ENCODE measurements at regions not wholly inside any gene's neighbourhood (a gene's known extent, or its start where the extent isn't known, plus 50 kb on each side); places are given as distances from the start of the nearest gene placed in this dataset.
A peak's percentile ranks its signal among the peaks of the same experiment; 100 is the strongest.

GRCh38 chr12:67370979-67371378 is 101.8 kb downstream of the CAND1 start:
- intact Hi-C loops (cut with micrococcal nuclease), result no loop called here
- Histone ChIP-seq H3K27me3 (ENCODE audit: insufficient read depth, low read length) (no peaks in the 10 kb centered on the region), H3K36me3 (ENCODE audit: insufficient read depth, low read length) (no peaks in the 10 kb centered on the region), H3K4me3 (ENCODE audit: low read length in 2 of 2) (no peak overlapping the region), H3K27ac (ENCODE audit: low read depth, low read length) (no peak overlapping the region), H3K9me3 (ENCODE audit: control insufficient read depth in 1 of 2, low read length in 2 of 2) (no peaks in the 10 kb centered on the region), H3K4me1 (ENCODE audit: insufficient read depth, low read length) (no peaks in the 10 kb centered on the region)
- Mint-ChIP-seq H3K9me3 (peaks cover 0 to 10% (median 4%) of the 10 kb centered on the region in 8 donors), H3K27ac (no peak overlapping the region), H3K4me3 (no peak overlapping the region), H3K27me3 (no peaks in the 10 kb centered on the region), H3K36me3 (peaks cover 1 to 5% of the 10 kb centered on the region in 2 donors), H3K4me1 (peaks cover 0 to 1% (median under 1%) of the 10 kb centered on the region in 4 donors)
- no peak for DNase-seq
- CTCF ChIA-PET (ENCODE audit: partially characterized antibody), result interaction anchor here (1.0 kb wide), 1 partner anchor 18 kb away, joined by 3 read pairs; no protein-coding TSS in a partner anchor
- POLR2A ChIA-PET (ENCODE audit: partially characterized antibody), result interaction anchor here (1.8 kb wide), 1 partner anchor 14 kb away, joined by 8 read pairs; no protein-coding TSS in a partner anchor

DNA sequence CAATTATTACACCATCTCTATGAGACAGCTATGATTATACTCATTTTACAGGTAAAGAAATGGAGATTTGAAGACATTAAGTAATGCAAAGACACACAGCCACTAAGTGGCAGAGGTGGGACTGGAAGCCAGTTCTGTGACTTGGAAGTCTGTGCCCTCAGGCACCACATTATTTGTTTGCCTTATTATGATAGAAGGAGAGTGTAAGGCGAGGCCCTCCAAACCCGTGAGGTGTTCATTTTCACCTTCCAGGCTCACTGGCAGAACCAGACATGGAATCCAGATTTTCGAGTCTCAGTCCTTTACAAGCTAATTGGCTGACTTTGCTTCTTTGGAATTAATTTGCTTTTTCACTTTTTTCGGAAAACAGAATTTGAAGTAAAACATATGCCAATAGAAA is 107.9 kb downstream of the CAND1 start:
- peaks cover 0 to 13% (median 6%) of the 10 kb centered on the region in 8 donors for H3K9me3 Mint-ChIP-seq
- no peaks in the 10 kb centered on the region for H3K36me3 ChIP-seq (ENCODE audit: insufficient read depth, low read length)
- H3K4me3 Mint-ChIP-seq, result no peak overlapping the region
- H3K27ac ChIP-seq (ENCODE audit: low read depth, low read length), result no peak overlapping the region
- CTCF ChIA-PET (ENCODE audit: partially characterized antibody), result no interaction called here
- no peak for DNase-seq
- H3K27ac Mint-ChIP-seq, result no peak overlapping the region
- H3K4me1 ChIP-seq (ENCODE audit: insufficient read depth, low read length), result no peaks in the 10 kb centered on the region
- POLR2A ChIA-PET (ENCODE audit: partially characterized antibody), result no interaction called here
- H3K4me3 ChIP-seq (ENCODE audit: low read length in 2 of 2), result no peak overlapping the region
- H3K27me3 ChIP-seq (ENCODE audit: insufficient read depth, low read length), result no peaks in the 10 kb centered on the region
- peaks cover 0 to 1% (median 0%) of the 10 kb centered on the region in 4 donors for H3K4me1 Mint-ChIP-seq
- peaks cover 1 to 12% of the 10 kb centered on the region in 2 donors for H3K36me3 Mint-ChIP-seq
- no peaks in the 10 kb centered on the region for H3K9me3 ChIP-seq (ENCODE audit: control insufficient read depth in 1 of 2, low read length in 2 of 2)
- peaks cover 0 to 2% of the 10 kb centered on the region in 2 donors for H3K27me3 Mint-ChIP-seq
- intact Hi-C loops (cut with micrococcal nuclease), result no loop called here

GRCh38 chr12:67377541-67377940 is 108.4 kb downstream of the CAND1 start:
- H3K27ac Mint-ChIP-seq, result no peak overlapping the region
- CTCF ChIA-PET (ENCODE audit: partially characterized antibody), result no interaction called here
- POLR2A ChIA-PET (ENCODE audit: partially characterized antibody), result no interaction called here

DNA sequence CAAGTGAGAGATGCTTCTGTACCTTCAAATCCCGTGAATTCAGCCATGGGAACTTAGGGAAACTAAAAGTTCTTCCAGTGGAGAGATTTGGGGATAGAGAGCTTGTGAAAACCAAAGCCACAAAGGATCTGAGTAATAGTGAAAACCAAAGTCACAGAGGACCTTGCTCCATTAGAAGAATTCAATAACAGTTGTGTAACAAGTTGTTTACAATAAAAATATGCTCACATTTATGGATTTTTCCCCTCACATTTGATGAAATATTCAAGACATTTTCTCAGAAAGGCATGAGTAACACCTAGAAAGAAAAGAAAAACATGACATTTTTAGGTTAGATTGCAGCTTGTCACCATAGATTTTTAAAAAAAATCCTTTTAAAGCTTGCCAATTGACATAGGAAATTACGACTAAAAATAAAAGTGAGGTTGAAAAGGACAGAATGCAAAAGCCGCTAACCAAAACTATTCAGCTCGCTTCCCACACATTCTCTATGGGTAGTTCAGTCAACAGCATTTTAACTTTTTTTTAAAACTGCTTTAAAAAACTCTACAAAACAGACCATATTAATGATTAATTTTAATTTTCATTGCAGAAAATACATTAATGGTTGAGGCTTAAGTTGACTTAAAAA is 113.2 kb downstream of the CAND1 start:
- peaks cover 0 to 6% (median 3%) of the 10 kb centered on the region in 8 donors for H3K9me3 Mint-ChIP-seq
- no peaks in the 10 kb centered on the region for H3K36me3 ChIP-seq (ENCODE audit: insufficient read depth, low read length)
- H3K27me3 Mint-ChIP-seq, result peaks cover 0 to 3% of the 10 kb centered on the region in 2 donors
- no peaks in the 10 kb centered on the region for H3K4me1 ChIP-seq (ENCODE audit: insufficient read depth, low read length)
- CTCF ChIA-PET (ENCODE audit: partially characterized antibody), result interaction anchor here (0.7 kb wide), 1 partner anchor 555 kb away, joined by 3 read pairs; no protein-coding TSS in a partner anchor
- no peak overlapping the region for H3K4me3 Mint-ChIP-seq
- H3K4me1 Mint-ChIP-seq, result no peaks in the 10 kb centered on the region
- H3K9me3 ChIP-seq (ENCODE audit: control insufficient read depth in 1 of 2, low read length in 2 of 2), result no peaks in the 10 kb centered on the region
- H3K4me3 ChIP-seq (ENCODE audit: low read length in 2 of 2), result no peak overlapping the region
- POLR2A ChIA-PET (ENCODE audit: partially characterized antibody), result no interaction called here
- peaks cover 0 to 7% of the 10 kb centered on the region in 2 donors for H3K36me3 Mint-ChIP-seq
- no peaks in the 10 kb centered on the region for H3K27me3 ChIP-seq (ENCODE audit: insufficient read depth, low read length)
- intact Hi-C loops (cut with micrococcal nuclease), result no loop called here
- no peak overlapping the region for H3K27ac Mint-ChIP-seq
- no peak overlapping the region for H3K27ac ChIP-seq (ENCODE audit: low read depth, low read length)
- no peak for DNase-seq

More at GRCh38 chr12:67377541-67377940, 108.4 kb downstream of the CAND1 start:
- Histone ChIP-seq H3K36me3 (ENCODE audit: insufficient read depth, low read length) (no peaks in the 10 kb centered on the region), H3K27me3 (ENCODE audit: insufficient read depth, low read length) (no peaks in the 10 kb centered on the region), H3K4me3 (ENCODE audit: low read length in 2 of 2) (no peak overlapping the region), H3K9me3 (ENCODE audit: control insufficient read depth in 1 of 2, low read length in 2 of 2) (no peaks in the 10 kb centered on the region), H3K4me1 (ENCODE audit: insufficient read depth, low read length) (no peaks in the 10 kb centered on the region), H3K27ac (ENCODE audit: low read depth, low read length) (no peak overlapping the region)
- Mint-ChIP-seq H3K4me3 (no peak overlapping the region), H3K36me3 (peaks cover 1 to 12% of the 10 kb centered on the region in 2 donors), H3K27me3 (peaks cover 0 to 2% of the 10 kb centered on the region in 2 donors), H3K9me3 (peaks cover 0 to 10% (median 4%) of the 10 kb centered on the region in 8 donors), H3K4me1 (no peaks in the 10 kb centered on the region)
- intact Hi-C loops (cut with micrococcal nuclease), result no loop called here
- no peak for DNase-seq

- Histone ChIP-seq H3K4me1 (ENCODE audit: insufficient read depth, low read length) (no peaks in the 10 kb centered on the region), H3K4me3 (ENCODE audit: low read length in 2 of 2) (no peak overlapping the region), H3K27ac (ENCODE audit: low read depth, low read length) (no peak overlapping the region), H3K36me3 (ENCODE audit: insufficient read depth, low read length) (no peaks in the 10 kb centered on the region), H3K9me3 (ENCODE audit: control insufficient read depth in 1 of 2, low read length in 2 of 2) (no peaks in the 10 kb centered on the region), H3K27me3 (ENCODE audit: insufficient read depth, low read length) (no peaks in the 10 kb centered on the region)
- Mint-ChIP-seq H3K9me3 (peaks cover 0 to 3% (median 0%) of the 10 kb centered on the region in 8 donors), H3K27me3 (peaks cover 1 to 2% of the 10 kb centered on the region in 2 donors), H3K36me3 (no peaks in the 10 kb centered on the region), H3K27ac (no peak overlapping the region), H3K4me1 (no peaks in the 10 kb centered on the region), H3K4me3 (no peak overlapping the region)
- ChIA-PET CTCF (ENCODE audit: partially characterized antibody) (interaction anchor here (1.0 kb wide), 1 partner anchor 27 kb away, joined by 4 read pairs; no protein-coding TSS in a partner anchor), POLR2A (ENCODE audit: partially characterized antibody) (interaction anchor here (0.7 kb wide), 1 partner anchor 534 kb away, joined by 3 read pairs; no protein-coding TSS in a partner anchor)
- intact Hi-C loops (cut with micrococcal nuclease), result no loop called here
- no peak for DNase-seq
Measured at GRCh38 chr12:67386869-67387565, 117.9 kb downstream of the CAND1 start.

DNA sequence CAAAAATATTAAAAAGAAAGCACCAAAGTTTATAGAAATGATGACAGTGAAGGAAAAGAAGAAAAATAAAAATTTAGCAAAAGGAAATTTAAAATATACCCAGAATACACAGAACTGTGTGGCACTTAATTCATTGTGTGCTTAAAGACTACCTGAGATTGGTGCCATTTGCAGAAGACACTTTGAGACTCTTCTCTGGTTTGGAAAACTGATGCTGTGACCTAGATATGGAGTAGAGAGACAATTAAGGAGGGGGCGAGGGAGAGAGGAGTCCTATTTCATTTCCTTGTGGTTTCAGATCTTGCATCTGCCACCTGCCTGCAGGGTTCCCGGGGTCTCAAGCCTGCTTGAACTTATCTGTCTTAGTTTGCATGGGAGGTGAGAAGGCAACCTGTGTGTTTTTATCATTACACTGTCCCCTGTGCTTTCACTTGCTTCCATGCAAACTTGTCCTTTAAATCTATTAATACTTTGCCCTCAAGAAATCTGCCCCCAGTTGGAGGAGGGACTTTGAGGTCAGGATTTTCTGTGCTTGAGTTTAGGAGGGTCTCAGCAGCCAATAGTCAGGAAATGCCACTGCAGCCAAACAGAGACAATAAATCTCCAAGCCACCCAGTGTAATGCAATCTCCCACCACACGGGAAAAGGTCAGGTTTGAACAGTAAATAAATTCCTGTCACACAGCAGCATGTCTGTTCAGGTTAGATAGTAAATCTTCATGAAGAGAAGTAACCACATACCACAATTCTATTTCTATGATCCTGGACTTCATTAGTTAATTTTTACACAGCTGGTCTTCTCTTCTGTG is 119.4 kb downstream of the CAND1 start:
- DNase-seq, result no peak
- intact Hi-C loops (cut with micrococcal nuclease), result no loop called here
- H3K36me3 ChIP-seq (ENCODE audit: insufficient read depth, low read length), result no peaks in the 10 kb centered on the region
- no peaks in the 10 kb centered on the region for H3K9me3 ChIP-seq (ENCODE audit: control insufficient read depth in 1 of 2, low read length in 2 of 2)
- no peaks in the 10 kb centered on the region for H3K27me3 ChIP-seq (ENCODE audit: insufficient read depth, low read length)
- H3K4me1 ChIP-seq (ENCODE audit: insufficient read depth, low read length), result no peaks in the 10 kb centered on the region
- no peaks in the 10 kb centered on the region for H3K36me3 Mint-ChIP-seq
- H3K4me1 Mint-ChIP-seq, result no peaks in the 10 kb centered on the region
- peaks cover 0 to 3% (median 0%) of the 10 kb centered on the region in 8 donors for H3K9me3 Mint-ChIP-seq
- peak overlapping the region in 1 of 8 donors; percentile 7 for H3K4me3 Mint-ChIP-seq
- H3K27ac Mint-ChIP-seq, result no peak overlapping the region
- ChIA-PET POLR2A (ENCODE audit: partially characterized antibody) (no interaction called here), CTCF (ENCODE audit: partially characterized antibody) (no interaction called here)
- H3K27me3 Mint-ChIP-seq, result peaks cover 0 to 1% of the 10 kb centered on the region in 2 donors
- no peak overlapping the region for H3K27ac ChIP-seq (ENCODE audit: low read depth, low read length)
- no peak overlapping the region for H3K4me3 ChIP-seq (ENCODE audit: low read length in 2 of 2)

DNA sequence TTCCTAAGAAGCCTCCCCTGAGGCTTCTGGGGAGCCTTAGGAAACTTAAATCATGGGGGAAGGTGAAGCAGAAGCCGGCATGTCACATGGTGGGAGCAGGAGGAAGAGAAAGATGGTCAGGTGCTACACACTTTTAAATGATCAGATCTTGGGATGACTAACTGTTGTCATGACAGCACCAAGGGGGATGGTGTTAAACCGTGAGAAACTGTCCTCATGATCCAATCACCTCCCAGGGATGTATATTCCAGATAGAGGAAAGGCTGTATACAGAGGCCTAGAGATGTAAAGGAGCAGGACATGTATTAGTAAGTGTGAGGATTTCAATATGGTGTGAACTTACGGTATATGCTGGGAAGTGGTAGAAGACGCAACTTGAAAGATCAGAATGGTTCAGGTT is 121.1 kb downstream of the CAND1 start:
- Mint-ChIP-seq H3K4me1 (peaks cover 0 to 2% (median 0%) of the 10 kb centered on the region in 4 donors), H3K27ac (no peak overlapping the region), H3K9me3 (peaks cover 0 to 3% (median 0%) of the 10 kb centered on the region in 8 donors), H3K4me3 (no peak overlapping the region), H3K36me3 (no peaks in the 10 kb centered on the region), H3K27me3 (peaks cover 0 to 1% of the 10 kb centered on the region in 2 donors)
- no peaks in the 10 kb centered on the region for H3K9me3 ChIP-seq (ENCODE audit: control insufficient read depth in 1 of 2, low read length in 2 of 2)
- H3K27me3 ChIP-seq (ENCODE audit: insufficient read depth, low read length), result no peaks in the 10 kb centered on the region
- CTCF ChIA-PET (ENCODE audit: partially characterized antibody), result no interaction called here
- DNase-seq, result no peak
- no peaks in the 10 kb centered on the region for H3K36me3 ChIP-seq (ENCODE audit: insufficient read depth, low read length)
- POLR2A ChIA-PET (ENCODE audit: partially characterized antibody), result no interaction called here
- no peak overlapping the region for H3K27ac ChIP-seq (ENCODE audit: low read depth, low read length)
- no peaks in the 10 kb centered on the region for H3K4me1 ChIP-seq (ENCODE audit: insufficient read depth, low read length)
- H3K4me3 ChIP-seq (ENCODE audit: low read length in 2 of 2), result no peak overlapping the region
- intact Hi-C loops (cut with micrococcal nuclease), result no loop called here
